Calu3 (cell line): ENCODE measurements at regions not wholly inside any gene's neighbourhood (a gene's known extent, or its start where the extent isn't known, plus 50 kb on each side); places are given as distances from the start of the nearest gene placed in this dataset.

Experiments
- BruUV-seq: library from RNA; stranded (reverse); fragments of 400-500 nt; replicated peaks from 2 replicates; lab custom pipeline; 2021; lab: Mats Ljungman, UMichigan
- CTCF ChIA-PET: fragments of 300-600 bp; sonication (Branson Sonifier 250); formaldehyde crosslinking; loops from one replicate; lab custom pipeline; 2022; ENCODE audit warnings: antibody characterized with exemption; lab: Charles Lee
- DNase-seq: peaks from one replicate; pipeline ENCODE4 v3.0.0; 2022
- H3K27ac Mint-ChIP-seq: one replicate; pipeline ENCODE4 v1.8.0; 2022; ENCODE audit warnings: mixed read lengths; ENCODE audit not compliant: unreplicated experiment
- H3K27me3 Mint-ChIP-seq: one replicate; pipeline ENCODE4 v1.8.0; 2022; ENCODE audit warnings: mixed read lengths; ENCODE audit not compliant: unreplicated experiment
- H3K36me3 Mint-ChIP-seq: one replicate; pipeline ENCODE4 v1.8.0; 2022; ENCODE audit warnings: mild to moderate bottlenecking, moderate library complexity, mixed read lengths; ENCODE audit not compliant: insufficient read depth, unreplicated experiment
- H3K4me1 Mint-ChIP-seq: one replicate; pipeline ENCODE4 v1.8.0; 2022; ENCODE audit warnings: mild to moderate bottlenecking, low read depth, mixed read lengths; ENCODE audit not compliant: unreplicated experiment
- H3K4me3 Mint-ChIP-seq: one replicate; pipeline ENCODE4 v1.8.0; 2022; ENCODE audit warnings: mild to moderate bottlenecking, low read depth, moderate library complexity, mixed read lengths; ENCODE audit not compliant: unreplicated experiment
- H3K9me3 Mint-ChIP-seq: one replicate; pipeline ENCODE4 v1.8.0; 2022; ENCODE audit warnings: low read depth, mixed read lengths; ENCODE audit not compliant: unreplicated experiment
- intact Hi-C: fragments of 100-400 bp; cut with micrococcal nuclease; formaldehyde crosslinking; loops from one replicate; pipeline ENCODE4 v1.10.0; 2022; ENCODE audit not compliant: unreplicated experiment
- TF ChIP-seq, protein P1 (sequence below): fragments of 200-600 bp; IDR thresholded peaks from one replicate; pipeline ENCODE4 v1.8.0; 2022; ENCODE audit warnings: antibody characterized with exemption; ENCODE audit not compliant: unreplicated experiment

GRCh38 chr14:40058901-40059897 is 627.0 kb upstream of the FBXO33 start:
- H3K9me3 Mint-ChIP-seq, result no peaks in the 10 kb centered on the region
- H3K27me3 Mint-ChIP-seq, result no peaks in the 10 kb centered on the region
- H3K27ac Mint-ChIP-seq, result no peak overlapping the region

GRCh38 chr14:40053416-40053815 is 621.2 kb upstream of the FBXO33 start:
- intact Hi-C loops, result no loop called here
- no TSS peak for BruUV-seq
- Mint-ChIP-seq H3K36me3 (no peaks in the 10 kb centered on the region), H3K9me3 (no peaks in the 10 kb centered on the region), H3K4me3 (no peak overlapping the region), H3K4me1 (no peaks in the 10 kb centered on the region), H3K27me3 (no peaks in the 10 kb centered on the region), H3K27ac (no peak overlapping the region)
- CTCF ChIA-PET, result no interaction called here
- no peak for DNase-seq
- TF ChIP-seq, protein P1, sequence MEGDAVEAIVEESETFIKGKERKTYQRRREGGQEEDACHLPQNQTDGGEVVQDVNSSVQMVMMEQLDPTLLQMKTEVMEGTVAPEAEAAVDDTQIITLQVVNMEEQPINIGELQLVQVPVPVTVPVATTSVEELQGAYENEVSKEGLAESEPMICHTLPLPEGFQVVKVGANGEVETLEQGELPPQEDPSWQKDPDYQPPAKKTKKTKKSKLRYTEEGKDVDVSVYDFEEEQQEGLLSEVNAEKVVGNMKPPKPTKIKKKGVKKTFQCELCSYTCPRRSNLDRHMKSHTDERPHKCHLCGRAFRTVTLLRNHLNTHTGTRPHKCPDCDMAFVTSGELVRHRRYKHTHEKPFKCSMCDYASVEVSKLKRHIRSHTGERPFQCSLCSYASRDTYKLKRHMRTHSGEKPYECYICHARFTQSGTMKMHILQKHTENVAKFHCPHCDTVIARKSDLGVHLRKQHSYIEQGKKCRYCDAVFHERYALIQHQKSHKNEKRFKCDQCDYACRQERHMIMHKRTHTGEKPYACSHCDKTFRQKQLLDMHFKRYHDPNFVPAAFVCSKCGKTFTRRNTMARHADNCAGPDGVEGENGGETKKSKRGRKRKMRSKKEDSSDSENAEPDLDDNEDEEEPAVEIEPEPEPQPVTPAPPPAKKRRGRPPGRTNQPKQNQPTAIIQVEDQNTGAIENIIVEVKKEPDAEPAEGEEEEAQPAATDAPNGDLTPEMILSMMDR, result no peak

More at GRCh38 chr14:40058901-40059897, 627.0 kb upstream of the FBXO33 start:
- intact Hi-C loops, result no loop called here
- no peak for DNase-seq
- no peaks in the 10 kb centered on the region for H3K4me1 Mint-ChIP-seq
- H3K4me3 Mint-ChIP-seq, result no peak overlapping the region
- CTCF ChIA-PET, result no interaction called here
- no peaks in the 10 kb centered on the region for H3K36me3 Mint-ChIP-seq
- TF ChIP-seq, protein P1, result no peak
- BruUV-seq, result no TSS peak

- CTCF ChIA-PET, result no interaction called here
Observed at GRCh38 chr14:40028991-40029390, 596.8 kb upstream of the FBXO33 start.

DNA sequence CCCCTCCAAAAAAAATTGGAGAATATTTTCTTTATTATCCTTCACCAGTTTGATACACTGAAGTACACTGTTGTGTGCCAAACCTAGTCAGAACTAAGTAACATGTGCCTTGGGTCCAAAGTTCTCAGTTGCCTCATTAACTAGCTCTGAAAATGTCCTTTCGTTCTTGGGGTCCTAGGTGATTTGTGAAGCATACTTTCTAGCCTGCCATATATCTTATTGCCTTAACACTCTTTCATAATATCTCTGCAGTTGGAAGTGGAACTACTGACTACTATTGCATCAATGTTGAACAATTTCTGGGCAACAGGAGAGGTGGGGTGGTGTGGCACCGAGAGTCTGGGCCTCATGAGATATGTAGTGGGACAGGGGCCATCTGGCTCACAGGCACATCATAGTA is 592.9 kb upstream of the FBXO33 start:
- intact Hi-C loops, result no loop called here
- CTCF ChIA-PET, result interaction anchor here (0.6 kb wide), 1 partner anchor 59 kb away, joined by 5 read pairs; no protein-coding TSS in a partner anchor
- no TSS peak for BruUV-seq
- Mint-ChIP-seq H3K27ac (no peak overlapping the region), H3K4me1 (no peaks in the 10 kb centered on the region), H3K36me3 (no peaks in the 10 kb centered on the region), H3K27me3 (no peaks in the 10 kb centered on the region), H3K9me3 (peaks cover 3% of the 10 kb centered on the region), H3K4me3 (no peak overlapping the region)
- TF ChIP-seq, protein P1, result no peak
- DNase-seq, result no peak

More at GRCh38 chr14:40028991-40029390, 596.8 kb upstream of the FBXO33 start:
- intact Hi-C loops, result no loop called here
- H3K27ac Mint-ChIP-seq, result no peak overlapping the region
- no peaks in the 10 kb centered on the region for H3K4me1 Mint-ChIP-seq
- no peak overlapping the region for H3K4me3 Mint-ChIP-seq
- DNase-seq, result no peak
- TF ChIP-seq, protein P1, result no peak
- no peaks in the 10 kb centered on the region for H3K36me3 Mint-ChIP-seq
- H3K9me3 Mint-ChIP-seq, result peaks cover 14% of the 10 kb centered on the region
- no peaks in the 10 kb centered on the region for H3K27me3 Mint-ChIP-seq
- no TSS peak for BruUV-seq
